ENCODE measurements at regions not wholly inside any gene's neighbourhood (a gene's known extent, or its start where the extent isn't known, plus 50 kb on each side); places are given as distances from the start of the nearest gene placed in this dataset.
"Not testable (repeated sequence)": the region's sequence is repeated elsewhere in the genome, so short reads cannot be mapped to it uniquely, and the experiment has no call there.

GRCh38 chr14:53368066-53368465 lies 214.9 kb upstream of the DDHD1 start:
- Histone ChIP-seq H3K4me3 (no peak overlapping the region), H3K27ac (replicated peaks) (peak overlapping the region; percentile 63), H3K4me1 (peaks cover 15% of the 10 kb centered on the region), H3K9me3 (replicated peaks) (peaks cover 3% of the 10 kb centered on the region), H3K36me3 (no peaks in the 10 kb centered on the region), H3K27me3 (ENCODE audit: low read depth) (no peaks in the 10 kb centered on the region)
- intact Hi-C loops (cut with micrococcal nuclease): no loop called here
- TF ChIP-seq, protein P1, sequence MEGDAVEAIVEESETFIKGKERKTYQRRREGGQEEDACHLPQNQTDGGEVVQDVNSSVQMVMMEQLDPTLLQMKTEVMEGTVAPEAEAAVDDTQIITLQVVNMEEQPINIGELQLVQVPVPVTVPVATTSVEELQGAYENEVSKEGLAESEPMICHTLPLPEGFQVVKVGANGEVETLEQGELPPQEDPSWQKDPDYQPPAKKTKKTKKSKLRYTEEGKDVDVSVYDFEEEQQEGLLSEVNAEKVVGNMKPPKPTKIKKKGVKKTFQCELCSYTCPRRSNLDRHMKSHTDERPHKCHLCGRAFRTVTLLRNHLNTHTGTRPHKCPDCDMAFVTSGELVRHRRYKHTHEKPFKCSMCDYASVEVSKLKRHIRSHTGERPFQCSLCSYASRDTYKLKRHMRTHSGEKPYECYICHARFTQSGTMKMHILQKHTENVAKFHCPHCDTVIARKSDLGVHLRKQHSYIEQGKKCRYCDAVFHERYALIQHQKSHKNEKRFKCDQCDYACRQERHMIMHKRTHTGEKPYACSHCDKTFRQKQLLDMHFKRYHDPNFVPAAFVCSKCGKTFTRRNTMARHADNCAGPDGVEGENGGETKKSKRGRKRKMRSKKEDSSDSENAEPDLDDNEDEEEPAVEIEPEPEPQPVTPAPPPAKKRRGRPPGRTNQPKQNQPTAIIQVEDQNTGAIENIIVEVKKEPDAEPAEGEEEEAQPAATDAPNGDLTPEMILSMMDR (IDR thresholded peaks at IDR 0.05; ENCODE audit: borderline replicate concordance): no peak
- no peak for DNase-seq

DNA sequence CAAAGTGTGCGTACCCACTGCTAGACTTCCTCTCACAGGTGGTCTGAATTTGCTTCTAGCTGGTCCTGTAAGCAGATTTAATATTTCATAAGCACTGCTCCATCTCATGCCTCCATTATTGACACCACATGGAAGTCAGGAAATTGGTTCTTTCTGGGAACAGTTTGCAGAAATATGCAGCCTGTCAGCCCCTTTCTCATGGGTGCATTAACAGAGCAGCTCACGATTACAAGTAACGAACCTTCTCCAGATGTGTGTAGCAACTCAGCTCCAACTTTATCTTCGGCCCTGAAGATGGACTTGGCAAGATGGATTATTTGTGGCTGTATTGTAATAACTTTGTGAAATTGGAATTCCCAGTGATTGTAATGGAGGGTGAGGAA lies 214.5 kb upstream of the DDHD1 start:
- no peak for DNase-seq
- intact Hi-C loops (cut with micrococcal nuclease): no loop called here
- Histone ChIP-seq H3K4me1 (peaks cover 15% of the 10 kb centered on the region), H3K27ac (replicated peaks) (peak overlapping the region; percentile 63), H3K27me3 (ENCODE audit: low read depth) (no peaks in the 10 kb centered on the region), H3K9me3 (replicated peaks) (peaks cover 5% of the 10 kb centered on the region), H3K36me3 (no peaks in the 10 kb centered on the region), H3K4me3 (no peak overlapping the region)
- TF ChIP-seq, protein P1 (IDR thresholded peaks at IDR 0.05; ENCODE audit: borderline replicate concordance): no peak

DNA sequence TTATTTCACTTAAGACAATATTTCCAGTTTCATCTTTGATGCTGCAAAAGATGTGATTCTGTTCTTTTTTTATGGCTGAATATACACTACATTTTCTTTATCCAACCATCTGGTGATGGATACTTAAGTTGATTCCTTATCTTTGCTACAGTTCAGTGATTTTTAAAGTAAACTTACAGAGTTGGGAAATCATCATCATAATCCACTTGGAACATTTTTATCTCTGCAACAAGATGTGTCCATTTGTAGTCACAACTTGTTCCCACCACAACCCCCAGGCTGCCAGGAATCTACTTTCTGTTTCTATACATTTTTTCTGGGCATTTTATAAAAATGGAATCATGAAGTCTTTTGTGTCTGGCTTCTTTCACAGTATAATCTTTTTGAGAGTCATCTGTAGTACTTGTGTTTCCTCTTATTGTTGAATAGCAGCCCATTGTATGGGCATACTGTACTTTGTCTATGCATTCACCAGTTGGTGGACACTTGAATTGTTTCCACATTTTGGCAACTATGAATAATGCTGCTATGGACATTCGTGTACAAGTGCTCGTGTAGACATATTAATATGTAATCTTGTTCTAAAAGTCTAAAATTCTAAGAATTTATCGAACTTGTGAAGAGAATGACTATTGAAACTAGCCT lies 212.5 kb upstream of the DDHD1 start:
- Histone ChIP-seq H3K4me1 (peaks cover 15% of the 10 kb centered on the region), H3K9me3 (replicated peaks) (peaks cover 5% of the 10 kb centered on the region), H3K27ac (replicated peaks) (peak overlapping the region; percentile 63), H3K27me3 (ENCODE audit: low read depth) (no peaks in the 10 kb centered on the region), H3K36me3 (no peaks in the 10 kb centered on the region), H3K4me3 (no peak overlapping the region)
- DNase-seq: no peak
- intact Hi-C loops (cut with micrococcal nuclease): no loop called here
- TF ChIP-seq, protein P1 (IDR thresholded peaks at IDR 0.05; ENCODE audit: borderline replicate concordance): no peak

- DNase-seq; intact Hi-C loops (cut with micrococcal nuclease); H3K4me1 ChIP-seq; H3K27me3 ChIP-seq (ENCODE audit: low read depth); H3K36me3 ChIP-seq; H3K9me3 ChIP-seq (replicated peaks); H3K27ac ChIP-seq (replicated peaks); H3K4me3 ChIP-seq: not testable (repeated sequence)
Measured at GRCh38 chr14:53362916-53363315, 209.8 kb upstream of the DDHD1 start.

- intact Hi-C loops (cut with micrococcal nuclease): no loop called here
- H3K9me3 ChIP-seq (replicated peaks): peaks cover 5% of the 10 kb centered on the region
- no peak overlapping the region for H3K4me3 ChIP-seq
- no peaks in the 10 kb centered on the region for H3K27me3 ChIP-seq (ENCODE audit: low read depth)
- no peaks in the 10 kb centered on the region for H3K36me3 ChIP-seq
- H3K4me1 ChIP-seq: peaks cover under 1% of the 10 kb centered on the region
- TF ChIP-seq, protein P1 (IDR thresholded peaks at IDR 0.05; ENCODE audit: borderline replicate concordance): no peak
- H3K27ac ChIP-seq (replicated peaks): no peak overlapping the region
- DNase-seq: no peak
Measured at GRCh38 chr14:53360829-53361228, 207.7 kb upstream of the DDHD1 start.

DNA sequence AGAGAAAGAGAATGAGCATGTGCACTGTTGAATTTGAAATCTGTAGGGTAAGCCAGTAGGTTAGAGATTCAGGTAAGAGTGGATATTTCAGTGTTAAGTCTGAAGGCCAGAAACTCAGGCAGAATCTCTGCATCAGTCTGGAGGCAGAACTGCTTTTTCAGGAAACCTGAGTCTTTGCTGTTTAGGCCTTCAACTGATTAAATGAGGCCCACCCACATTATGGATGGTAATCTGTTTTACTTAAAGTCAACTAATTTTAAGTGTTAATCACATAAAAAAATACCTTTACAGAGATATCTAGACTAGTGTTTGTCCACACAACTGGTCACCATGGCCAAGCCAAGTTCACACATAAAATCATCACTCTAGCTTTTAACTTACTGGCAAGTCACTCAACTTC lies 205.0 kb upstream of the DDHD1 start:
- Histone ChIP-seq H3K9me3 (replicated peaks) (peaks cover 3% of the 10 kb centered on the region), H3K4me3 (no peak overlapping the region), H3K27me3 (ENCODE audit: low read depth) (no peaks in the 10 kb centered on the region), H3K4me1 (peaks cover 8% of the 10 kb centered on the region), H3K27ac (replicated peaks) (no peak overlapping the region), H3K36me3 (no peaks in the 10 kb centered on the region)
- TF ChIP-seq, protein P1 (IDR thresholded peaks at IDR 0.05; ENCODE audit: borderline replicate concordance): no peak
- DNase-seq: no peak
- intact Hi-C loops (cut with micrococcal nuclease): no loop called here

All from left ventricle myocardium inferior (tissue), 1 donor.